Calu3 (cell line): ENCODE measurements at regions not wholly inside any gene's neighbourhood (a gene's known extent, or its start where the extent isn't known, plus 50 kb on each side); places are given as distances from the start of the nearest gene placed in this dataset.

ENCODE experiments used
- BruUV-seq: library from RNA; stranded (reverse); fragments of 400-500 nt; replicated peaks from 2 replicates; lab custom pipeline; 2021; lab: Mats Ljungman, UMichigan
- CTCF ChIA-PET: fragments of 300-600 bp; sonication (Branson Sonifier 250); formaldehyde crosslinking; loops from one replicate; lab custom pipeline; 2022; ENCODE audit warnings: antibody characterized with exemption; lab: Charles Lee
- DNase-seq: peaks from one replicate; pipeline ENCODE4 v3.0.0; 2022
- H3K27ac Mint-ChIP-seq: one replicate; pipeline ENCODE4 v1.8.0; 2022; ENCODE audit warnings: mixed read lengths; ENCODE audit not compliant: unreplicated experiment
- H3K27me3 Mint-ChIP-seq: one replicate; pipeline ENCODE4 v1.8.0; 2022; ENCODE audit warnings: mixed read lengths; ENCODE audit not compliant: unreplicated experiment
- H3K36me3 Mint-ChIP-seq: one replicate; pipeline ENCODE4 v1.8.0; 2022; ENCODE audit warnings: mild to moderate bottlenecking, moderate library complexity, mixed read lengths; ENCODE audit not compliant: insufficient read depth, unreplicated experiment
- H3K4me1 Mint-ChIP-seq: one replicate; pipeline ENCODE4 v1.8.0; 2022; ENCODE audit warnings: mild to moderate bottlenecking, low read depth, mixed read lengths; ENCODE audit not compliant: unreplicated experiment
- H3K4me3 Mint-ChIP-seq: one replicate; pipeline ENCODE4 v1.8.0; 2022; ENCODE audit warnings: mild to moderate bottlenecking, low read depth, moderate library complexity, mixed read lengths; ENCODE audit not compliant: unreplicated experiment
- H3K9me3 Mint-ChIP-seq: one replicate; pipeline ENCODE4 v1.8.0; 2022; ENCODE audit warnings: low read depth, mixed read lengths; ENCODE audit not compliant: unreplicated experiment
- CTCF ChIP-seq: fragments of 200-600 bp; IDR thresholded peaks from one replicate; pipeline ENCODE4 v1.8.0; 2022; ENCODE audit warnings: antibody characterized with exemption; ENCODE audit not compliant: unreplicated experiment
- intact Hi-C: fragments of 100-400 bp; cut with micrococcal nuclease; formaldehyde crosslinking; loops from one replicate; pipeline ENCODE4 v1.10.0; 2022; ENCODE audit not compliant: unreplicated experiment

- Mint-ChIP-seq H3K9me3 (peaks cover 20% of the 10 kb centered on the region), H3K27ac (no peak overlapping the region), H3K4me3 (no peak overlapping the region), H3K4me1 (no peaks in the 10 kb centered on the region), H3K36me3 (no peaks in the 10 kb centered on the region), H3K27me3 (no peaks in the 10 kb centered on the region)
- no peak for DNase-seq
- intact Hi-C loops: no loop called here
- CTCF ChIA-PET: no interaction called here
- no peak for TF ChIP-seq CTCF
- no TSS peak for BruUV-seq
Observed at GRCh38 chr22:48975886-48976285, 851.8 kb downstream of the BRD1 start.

GRCh38 chr22:48975316-48975741 lies 852.3 kb downstream of the BRD1 start:
- TF ChIP-seq CTCF: no peak
- CTCF ChIA-PET: no interaction called here
- H3K36me3 Mint-ChIP-seq: no peaks in the 10 kb centered on the region
- no peak for DNase-seq
- no TSS peak for BruUV-seq
- H3K9me3 Mint-ChIP-seq: peaks cover 16% of the 10 kb centered on the region
- H3K27ac Mint-ChIP-seq: no peak overlapping the region
- no peak overlapping the region for H3K4me3 Mint-ChIP-seq
- no peaks in the 10 kb centered on the region for H3K4me1 Mint-ChIP-seq
- H3K27me3 Mint-ChIP-seq: no peaks in the 10 kb centered on the region
- intact Hi-C loops: no loop called here

DNA sequence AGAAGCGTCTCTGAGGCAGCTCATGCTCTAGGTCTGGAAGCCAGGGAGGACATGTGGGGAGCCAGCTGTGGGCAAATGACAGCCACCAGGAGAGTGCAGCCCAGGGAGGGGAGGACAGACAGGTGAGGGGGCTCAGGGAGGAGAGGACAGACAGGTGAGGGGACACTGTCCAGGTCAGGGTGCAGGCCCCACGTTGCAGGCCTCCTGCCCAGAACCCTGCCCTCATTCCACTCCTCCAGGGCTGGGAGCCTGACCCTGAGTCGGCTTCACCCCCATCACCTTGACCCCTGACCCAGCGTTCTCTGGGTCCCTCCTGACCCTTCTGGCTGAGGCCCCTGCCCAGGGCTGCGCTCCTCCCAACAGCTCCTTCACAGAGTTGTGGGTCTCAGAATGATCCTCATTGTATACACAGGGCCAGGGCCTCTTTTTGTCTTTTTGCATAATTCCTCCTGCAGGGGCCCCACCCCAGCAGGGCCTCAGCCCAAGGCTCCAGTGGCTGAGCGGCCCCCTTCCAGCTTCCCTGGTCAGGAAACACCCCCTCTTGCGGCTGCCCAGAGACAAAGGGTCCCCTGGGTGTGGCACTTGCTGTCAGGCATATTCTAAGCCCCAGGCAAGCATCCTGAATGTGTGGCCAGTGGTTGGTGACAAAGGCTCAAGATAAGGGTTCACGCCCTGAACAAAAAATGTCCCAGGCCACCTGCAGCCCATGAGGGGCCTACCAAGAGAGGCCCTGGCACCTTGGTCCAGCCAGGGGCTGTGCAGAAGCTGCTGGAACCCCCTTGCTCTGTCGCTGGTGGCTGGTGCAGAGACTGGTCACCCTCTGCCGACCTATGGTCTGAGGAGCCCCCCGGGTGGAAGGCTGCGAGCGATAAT lies 853.0 kb downstream of the BRD1 start:
- CTCF ChIA-PET: no interaction called here

GRCh38 chr22:48973694-48974041 lies 854.0 kb downstream of the BRD1 start:
- BruUV-seq: no TSS peak
- no peak overlapping the region for H3K4me3 Mint-ChIP-seq

More for the DNA sequence above, 853.0 kb downstream of the BRD1 start:
- H3K27me3 Mint-ChIP-seq: no peaks in the 10 kb centered on the region
- H3K4me1 Mint-ChIP-seq: no peaks in the 10 kb centered on the region
- no peak for DNase-seq
- H3K4me3 Mint-ChIP-seq: no peak overlapping the region
- TF ChIP-seq CTCF: no peak
- no peak overlapping the region for H3K27ac Mint-ChIP-seq
- peaks cover 14% of the 10 kb centered on the region for H3K9me3 Mint-ChIP-seq
- intact Hi-C loops: no loop called here
- H3K36me3 Mint-ChIP-seq: no peaks in the 10 kb centered on the region
- BruUV-seq: no TSS peak

More at GRCh38 chr22:48973694-48974041, 854.0 kb downstream of the BRD1 start:
- H3K27me3 Mint-ChIP-seq: no peaks in the 10 kb centered on the region
- CTCF ChIA-PET: no interaction called here
- H3K27ac Mint-ChIP-seq: no peak overlapping the region
- intact Hi-C loops: no loop called here
- H3K9me3 Mint-ChIP-seq: peaks cover 12% of the 10 kb centered on the region
- no peaks in the 10 kb centered on the region for H3K36me3 Mint-ChIP-seq
- no peaks in the 10 kb centered on the region for H3K4me1 Mint-ChIP-seq
- DNase-seq: no peak
- TF ChIP-seq CTCF: no peak
